ENCODE measurements at regions not wholly inside any gene's neighbourhood (a gene's known extent, or its start where the extent isn't known, plus 50 kb on each side); places are given as distances from the start of the nearest gene placed in this dataset.

DNA sequence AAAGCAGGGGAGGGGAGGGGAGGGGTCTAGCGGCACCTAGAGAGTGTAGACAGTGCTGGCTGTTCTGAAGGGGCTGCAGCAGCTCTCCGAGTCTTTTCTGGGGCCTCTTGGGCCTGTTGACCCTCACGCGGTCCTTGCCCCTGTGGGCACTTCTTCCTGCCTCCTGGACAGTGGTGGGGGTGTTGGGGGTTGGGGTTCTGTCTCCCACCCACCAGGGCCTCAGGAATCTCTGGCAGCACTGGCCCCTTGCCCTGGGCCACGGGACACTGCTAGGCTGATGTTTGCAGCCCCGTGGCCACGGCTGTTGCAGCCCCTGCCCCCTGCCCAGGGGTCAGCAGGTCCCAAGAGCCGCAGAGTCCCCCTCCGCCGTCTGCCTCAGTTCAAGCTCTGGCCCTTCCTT lies 68.9 kb upstream of the INPP5A start:
- Histone ChIP-seq H3K9ac (ENCODE audit: low read length) (no peak overlapping the region), H3K9me2 (ENCODE audit: insufficient read depth) (no peaks in the 10 kb centered on the region), H3K9me3 (ENCODE audit: control insufficient read depth in 1 of 2, insufficient read depth in 1 of 2, low read depth in 1 of 2, low read length in 2 of 2) (no peaks in the 10 kb centered on the region), H3K4me1 (ENCODE audit: control insufficient read depth in 1 of 2, insufficient read depth in 2 of 2, low read length in 2 of 2) (no peaks in the 10 kb centered on the region), H3K79me2 (ENCODE audit: insufficient read depth, low read length) (no peaks in the 10 kb centered on the region), H3K27me3 (ENCODE audit: insufficient read depth, low read length) (no peaks in the 10 kb centered on the region), H3K36me3 (ENCODE audit: control insufficient read depth in 1 of 2, insufficient read depth in 2 of 2, low read length in 2 of 2) (no peaks in the 10 kb centered on the region), H2AFZ (ENCODE audit: low read depth, low read length, poor library complexity, severe bottlenecking) (no peak overlapping the region), H3K4me3 (replicated peaks in 1 of 2; ENCODE audit: low read depth in 1 of 2, low read length in 2 of 2) (no peak overlapping the region), H3K4me2 (ENCODE audit: low read length) (no peak overlapping the region), H3K27ac (ENCODE audit: low read depth, low read length) (no peak overlapping the region), H4K20me1 (ENCODE audit: insufficient read depth) (no peaks in the 10 kb centered on the region)
- BruUV-seq (replicated peaks) = no TSS peak
- DNase-seq (ENCODE audit: low read depth, low spot score) (no peak), ATAC-seq (no peak)
- TF ChIP-seq ZFX (IDR thresholded peaks at IDR 0.05) = no peak
- no peak for TF ChIP-seq RAD21 (IDR thresholded peaks at IDR 0.05; ENCODE audit: low read depth)
- TF ChIP-seq REST (IDR thresholded peaks at IDR 0.05; ENCODE audit: low read depth) = no peak
- TF ChIP-seq ELF1 (IDR thresholded peaks at IDR 0.05; ENCODE audit: borderline replicate concordance, low read depth) = no peak
- TF ChIP-seq YY1 (IDR thresholded peaks at IDR 0.05; ENCODE audit: extremely low read depth, insufficient replicate concordance, low read depth, low read length) = no peak
- TF ChIP-seq SRF (IDR thresholded peaks at IDR 0.05; ENCODE audit: low read depth) = no peak
- TF ChIP-seq SIN3A (IDR thresholded peaks at IDR 0.05; ENCODE audit: low read depth) = no peak
- no peak for TF ChIP-seq SP1 (IDR thresholded peaks at IDR 0.05; ENCODE audit: low read depth)
- TF ChIP-seq ATF3 (IDR thresholded peaks at IDR 0.05) = no peak
- TF ChIP-seq CEBPB (IDR thresholded peaks at IDR 0.05; ENCODE audit: low read depth) = no peak
- no peak for TF ChIP-seq TCF7L2 (IDR thresholded peaks at IDR 0.05; ENCODE audit: borderline replicate concordance, extremely low read depth, insufficient read depth, insufficient read length)
- TF ChIP-seq POLR2A (IDR thresholded peaks at IDR 0.05; ENCODE audit: borderline replicate concordance, extremely low read depth, insufficient read depth, insufficient read length) = no peak
- no peak for TF ChIP-seq CBX3 (IDR thresholded peaks at IDR 0.05; ENCODE audit: low read depth)
- TF ChIP-seq ZBTB33 (IDR thresholded peaks at IDR 0.05; ENCODE audit: extremely low read depth, insufficient replicate concordance, low read length) = no peak
- no peak for TF ChIP-seq MAX (IDR thresholded peaks at IDR 0.05)
- TF ChIP-seq EGR1 (IDR thresholded peaks at IDR 0.05; ENCODE audit: low read depth) = no peak
- no peak for TF ChIP-seq JUND (IDR thresholded peaks at IDR 0.05)
- no peak for TF ChIP-seq CTCF (IDR thresholded peaks at IDR 0.05 in 2 of 3, conservative IDR thresholded peaks at IDR 0.05 in 1 of 3; ENCODE audit: borderline replicate concordance in 1 of 3, insufficient read depth in 1 of 3, low read depth in 2 of 3, low read length in 2 of 3)
- no peak for TF ChIP-seq ZNF274 (IDR thresholded peaks at IDR 0.05; ENCODE audit: low read depth, low read length)
- intact Hi-C loops (cut with micrococcal nuclease) = no loop called here
- CTCF ChIA-PET = no interaction called here
- POLR2A ChIA-PET = no interaction called here
- RAD21 ChIA-PET (ENCODE audit: low non-redundant PET in 1 of 2, low total read pairs in 2 of 2, uncharacterized antibody in 2 of 2, unreplicated experiment in 2 of 2) = no interaction called here

All from HCT116 (cell line).